IMR-90 (cell line): ENCODE measurements at regions not wholly inside any gene's neighbourhood (a gene's known extent, or its start where the extent isn't known, plus 50 kb on each side); places are given as distances from the start of the nearest gene placed in this dataset.

Experiments
- ATAC-seq: fragments of 200-7000 bp; cut with Tn5 transposase; 2 replicates; pipeline ENCODE4 v1.9.1; 2020; ENCODE audit warnings: low read depth, mild to moderate bottlenecking, moderate library complexity
- BruUV-seq: library from RNA; stranded (reverse); fragments of 400-500 nt; replicated peaks from 2 replicates; lab custom pipeline; 2021; lab: Mats Ljungman, UMichigan
- CTCF ChIA-PET: fragments of 300-600 bp; formaldehyde crosslinking; extraction: SDS; loops from one replicate; lab custom pipeline; 2021; ENCODE audit warnings: antibody characterized with exemption; lab: Yijun Ruan, JAX
- POLR2A ChIA-PET: fragments of 300-600 bp; sonication (Branson Sonifier 250); formaldehyde crosslinking; loops from one replicate; lab custom pipeline; 2022; ENCODE audit warnings: antibody characterized with exemption; ENCODE audit not compliant: unreplicated experiment; lab: Charles Lee
- DNase-seq: peaks from one replicate; pipeline ENCODE4 v3.0.0; 2013
- H2AFZ ChIP-seq: replicated peaks from 2 replicates; pipeline ENCODE3; 2013; ENCODE audit warnings: low read length, mild to moderate bottlenecking; ENCODE audit not compliant: poor library complexity
- H2AK5ac ChIP-seq: 2 replicates; pipeline ENCODE4 v1.6.1; 2013; ENCODE audit warnings: low read depth, low read length, inconsistent platforms
- H2AK9ac ChIP-seq: replicated peaks from 2 replicates; pipeline ENCODE3; 2013; ENCODE audit warnings: mild to moderate bottlenecking, low read depth, low read length, moderate library complexity; ENCODE audit not compliant: poor library complexity
- H2BK120ac ChIP-seq: 2 replicates; pipeline ENCODE4 v1.6.1; 2013; ENCODE audit warnings: low read depth, low read length, inconsistent platforms
- H2BK15ac ChIP-seq: 3 replicates; pipeline ENCODE4 v1.6.1; 2013; ENCODE audit warnings: low read depth, low read length, inconsistent platforms
- H2BK20ac ChIP-seq: 2 replicates; pipeline ENCODE4 v1.6.1; 2013; ENCODE audit warnings: low read depth, mild to moderate bottlenecking, inconsistent platforms, low read length, moderate library complexity
- H2BK5ac ChIP-seq: 2 replicates; pipeline ENCODE4 v1.6.1; 2013; ENCODE audit warnings: mild to moderate bottlenecking, low read depth, low read length, inconsistent platforms; ENCODE audit not compliant: poor library complexity, severe bottlenecking
- H3K14ac ChIP-seq: replicated peaks from 2 replicates; pipeline ENCODE4 v1.6.1; 2013; ENCODE audit warnings: low read depth, low read length, inconsistent platforms
- H3K18ac ChIP-seq: 2 replicates; pipeline ENCODE4 v1.6.1; 2013; ENCODE audit warnings: low read depth, low read length, control low read depth
- H3K23ac ChIP-seq: 2 replicates; pipeline ENCODE4 v1.6.1; 2013; ENCODE audit warnings: low read depth, low read length, inconsistent platforms
- H3K27ac ChIP-seq: 2 replicates; pipeline ENCODE4 v1.5.1; 2013; ENCODE audit warnings: mild to moderate bottlenecking, control low read depth, low read length; ENCODE audit not compliant: insufficient read depth
- H3K27me3 ChIP-seq: 2 replicates; pipeline ENCODE4 v1.6.1; 2013; ENCODE audit warnings: low read length; ENCODE audit not compliant: control insufficient read depth, insufficient read depth
- H3K36me3 ChIP-seq: 2 replicates; pipeline ENCODE4 v1.6.1; 2013; ENCODE audit warnings: low read length, mixed read lengths; ENCODE audit not compliant: control insufficient read depth, insufficient read depth
- H3K4ac ChIP-seq: 2 replicates; pipeline ENCODE4 v1.6.1; 2013; ENCODE audit warnings: low read depth, low read length, inconsistent platforms
- H3K4me1 ChIP-seq: 2 replicates; pipeline ENCODE4 v1.6.1; 2013; ENCODE audit warnings: low read length, mixed read lengths; ENCODE audit not compliant: control insufficient read depth, insufficient read depth
- H3K4me2 ChIP-seq: 2 replicates; pipeline ENCODE4 v1.6.1; 2013; ENCODE audit warnings: low read depth, mild to moderate bottlenecking, control low read depth, low read length, moderate library complexity
- H3K4me3 ChIP-seq: 2 replicates; pipeline ENCODE4 v1.5.1; 2013; ENCODE audit warnings: low read depth, mild to moderate bottlenecking, control low read depth, low read length, moderate library complexity; ENCODE audit not compliant: insufficient read depth
- H3K56ac ChIP-seq: 2 replicates; pipeline ENCODE4 v1.6.1; 2013; ENCODE audit warnings: low read length, inconsistent platforms; ENCODE audit not compliant: insufficient read depth; ENCODE audit errors: extremely low read depth
- H3K79me1 ChIP-seq, 2 experiments: 2 replicates each; pipeline ENCODE4 v1.6.1; 2013; ENCODE audit warnings: low read length in 2 of 2, inconsistent platforms in 1 of 2, low read depth in 1 of 2
- H3K9ac ChIP-seq: 2 replicates; pipeline ENCODE4 v1.6.1; 2013; ENCODE audit warnings: low read depth, low read length, control low read depth
- H3K9me1 ChIP-seq: 2 replicates; pipeline ENCODE4 v1.6.1; 2013; ENCODE audit warnings: low read length, inconsistent platforms; ENCODE audit not compliant: insufficient read depth
- H3K9me3 ChIP-seq: 2 replicates; pipeline ENCODE4 v1.6.1; 2013; ENCODE audit warnings: low read length; ENCODE audit not compliant: control insufficient read depth, insufficient read depth
- H4K20me1 ChIP-seq: 2 replicates; pipeline ENCODE4 v1.6.1; 2013; ENCODE audit warnings: low read length, inconsistent platforms; ENCODE audit not compliant: insufficient read depth
- H4K5ac ChIP-seq: 2 replicates; pipeline ENCODE4 v1.6.1; 2013; ENCODE audit warnings: mild to moderate bottlenecking, low read depth, low read length, control low read depth
- H4K8ac ChIP-seq, 2 experiments: 2 replicates each; pipeline ENCODE4 v1.6.1; 2013; ENCODE audit warnings: low read depth in 2 of 2, low read length in 2 of 2, control low read depth in 1 of 2, inconsistent platforms in 1 of 2
- H4K91ac ChIP-seq: 2 replicates; pipeline ENCODE4 v1.6.1; 2013; ENCODE audit warnings: low read depth, low read length, inconsistent platforms; ENCODE audit not compliant: insufficient read depth
- CEBPB ChIP-seq: IDR thresholded peaks from 2 replicates; pipeline ENCODE4 v1.6.1; 2012; ENCODE audit warnings: low read depth, low read length, improper control_type of control experiment
- WGBS, 2 experiments: methylation state at CpG; one replicate each; pipeline versions ENCODE4 v1.1.5 to v1.1.7; 2013; ENCODE audit warnings: missing lambda C conversion rate in 2 of 2; ENCODE audit not compliant: insufficient read length in 1 of 2; ENCODE audit errors: extremely low coverage in 2 of 2; 5-methylcytosine and 5-hydroxymethylcytosine counted together
- dilution Hi-C: fragments of 300-500 bp; cut with HindIII; formaldehyde crosslinking; loops from one replicate; pipeline ENCODE4 v1.14.3; 2018; ENCODE audit warnings: low sequenced_read_pairs; ENCODE audit not compliant: unreplicated experiment
- in situ Hi-C: fragments of 300-500 bp; cut with MboI; formaldehyde crosslinking; loops from 3 replicates; pipeline ENCODE4 v1.14.3; 2019; ENCODE audit warnings: low sequenced_read_pairs, inconsistent platforms, mixed read lengths
- intact Hi-C: fragments of 100-400 bp; cut with micrococcal nuclease; formaldehyde crosslinking; loops from 2 replicates; pipeline ENCODE4 v1.10.0; 2022
- TF ChIP-seq, protein P1 (sequence below): conservative IDR thresholded peaks from 2 replicates; pipeline ENCODE4 v1.5.1; 2012; ENCODE audit warnings: mild to moderate bottlenecking, low read depth, low read length, improper control_type of control experiment

DNA sequence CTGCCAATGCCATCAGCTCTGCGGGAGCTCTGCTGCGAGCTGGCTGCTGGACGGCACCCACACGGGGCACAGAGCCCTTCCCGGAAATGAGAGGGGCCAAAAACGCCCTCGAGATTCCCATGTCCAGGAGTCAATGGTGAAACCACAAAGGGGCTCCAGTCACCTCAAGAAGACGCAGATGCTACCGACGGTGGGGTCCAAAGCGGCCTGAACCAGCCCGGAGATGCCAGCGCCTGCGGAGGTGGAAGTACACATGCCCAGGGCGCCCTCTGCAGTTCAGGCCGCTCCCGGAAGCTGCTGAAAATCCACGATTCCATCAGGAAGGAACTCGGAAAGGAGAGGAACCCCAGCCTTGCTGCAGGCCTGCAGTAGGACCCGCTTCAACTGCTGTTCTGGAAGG is 82.4 kb upstream of the SELENOP start:
- Histone ChIP-seq H3K9me3 (no peaks in the 10 kb centered on the region), H2AK9ac (no peak overlapping the region), H4K20me1 (no peaks in the 10 kb centered on the region), H4K5ac (no peak overlapping the region), H2BK120ac (no peak overlapping the region), H2AFZ (peak overlapping the region; percentile 80), H2AK5ac (no peak overlapping the region), H3K14ac (no peak overlapping the region), H4K8ac (no peak overlapping the region), H3K27me3 (peaks cover 12% of the 10 kb centered on the region), H3K9ac (no peak overlapping the region), H3K4me3 (no peak overlapping the region), H3K4ac (no peak overlapping the region), H3K79me1 (no peaks in the 10 kb centered on the region), H3K56ac (no peak overlapping the region), H2BK5ac (no peak overlapping the region), H3K18ac (no peak overlapping the region), H3K27ac (no peak overlapping the region), H3K23ac (no peak overlapping the region), H3K36me3 (no peaks in the 10 kb centered on the region), H3K4me2 (no peak overlapping the region), H2BK15ac (no peak overlapping the region), H3K4me1 (no peaks in the 10 kb centered on the region), H3K9me1 (no peaks in the 10 kb centered on the region), H2BK20ac (no peak overlapping the region), H4K91ac (no peak overlapping the region)
- DNase-seq (no peak), ATAC-seq (no peak)
- CTCF ChIA-PET = no interaction called here
- intact Hi-C loops = no loop called here
- no TSS peak for BruUV-seq
- in situ Hi-C loops = no loop called here
- TF ChIP-seq, protein P1, sequence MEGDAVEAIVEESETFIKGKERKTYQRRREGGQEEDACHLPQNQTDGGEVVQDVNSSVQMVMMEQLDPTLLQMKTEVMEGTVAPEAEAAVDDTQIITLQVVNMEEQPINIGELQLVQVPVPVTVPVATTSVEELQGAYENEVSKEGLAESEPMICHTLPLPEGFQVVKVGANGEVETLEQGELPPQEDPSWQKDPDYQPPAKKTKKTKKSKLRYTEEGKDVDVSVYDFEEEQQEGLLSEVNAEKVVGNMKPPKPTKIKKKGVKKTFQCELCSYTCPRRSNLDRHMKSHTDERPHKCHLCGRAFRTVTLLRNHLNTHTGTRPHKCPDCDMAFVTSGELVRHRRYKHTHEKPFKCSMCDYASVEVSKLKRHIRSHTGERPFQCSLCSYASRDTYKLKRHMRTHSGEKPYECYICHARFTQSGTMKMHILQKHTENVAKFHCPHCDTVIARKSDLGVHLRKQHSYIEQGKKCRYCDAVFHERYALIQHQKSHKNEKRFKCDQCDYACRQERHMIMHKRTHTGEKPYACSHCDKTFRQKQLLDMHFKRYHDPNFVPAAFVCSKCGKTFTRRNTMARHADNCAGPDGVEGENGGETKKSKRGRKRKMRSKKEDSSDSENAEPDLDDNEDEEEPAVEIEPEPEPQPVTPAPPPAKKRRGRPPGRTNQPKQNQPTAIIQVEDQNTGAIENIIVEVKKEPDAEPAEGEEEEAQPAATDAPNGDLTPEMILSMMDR = peak; percentile 10; the same call in 1 of the 2 replicates
- TF ChIP-seq CEBPB = no peak
- dilution Hi-C loops = no loop called here
- POLR2A ChIA-PET = no interaction called here
- WGBS, 2 experiments = 57% methylated on average over 11 of the region's 20 CpGs; no CpG with 5 or more reads in 1 of the 2 experiments
